H1 (cell line): ENCODE measurements at regions not wholly inside any gene's neighbourhood (a gene's known extent, or its start where the extent isn't known, plus 50 kb on each side); places are given as distances from the start of the nearest gene placed in this dataset.

ENCODE experiments used
- CTCF ChIA-PET: fragments of 300-600 bp; sonication (Branson Sonifier 250); formaldehyde crosslinking; loops from one replicate; lab custom pipeline; 2021; ENCODE audit not compliant: partially characterized antibody; lab: Charles Lee
- POLR2A ChIA-PET: fragments of 300-600 bp; sonication (Branson Sonifier 250); formaldehyde crosslinking; loops from one replicate; lab custom pipeline; 2021; ENCODE audit warnings: inconsistent platforms; ENCODE audit not compliant: partially characterized antibody; lab: Charles Lee
- DNase-seq, 2 experiments: peaks; one replicate each; pipeline versions ENCODE4 v3.0.0 to v3.0.0-alpha.2; 2010 to 2022; ENCODE audit warnings: low spot score in 2 of 2, low read depth in 1 of 2, mixed read lengths in 1 of 2
- FAIRE-seq: peaks from 2 replicates; lab custom pipeline; 2011; peaks lifted over from hg19 to GRCh38; lab: Jason Lieb, UNC
- H2AFZ ChIP-seq: 2 replicates; pipeline ENCODE4 v1.8.1; 2012; ENCODE audit warnings: low read length, inconsistent platforms
- H2AK5ac ChIP-seq: 2 replicates; pipeline ENCODE4 v1.6.1; 2013; ENCODE audit warnings: low read depth, low read length
- H2BK120ac ChIP-seq: replicated peaks from 2 replicates; pipeline ENCODE3; 2013; ENCODE audit warnings: low read depth, low read length, inconsistent platforms
- H2BK12ac ChIP-seq: 2 replicates; pipeline ENCODE4 v1.6.1; 2013; ENCODE audit warnings: low read depth, low read length
- H2BK15ac ChIP-seq: 2 replicates; pipeline ENCODE4 v1.6.1; 2013; ENCODE audit warnings: low read length
- H2BK20ac ChIP-seq: 2 replicates; pipeline ENCODE4 v1.6.1; 2013; ENCODE audit warnings: low read length
- H2BK5ac ChIP-seq: 2 replicates; pipeline ENCODE4 v1.6.1; 2013; ENCODE audit warnings: low read depth, low read length
- H3K14ac ChIP-seq: 2 replicates; pipeline ENCODE4 v1.6.1; 2013; ENCODE audit warnings: inconsistent platforms; ENCODE audit not compliant: insufficient read length
- H3K18ac ChIP-seq: 2 replicates; pipeline ENCODE4 v1.6.1; 2013; ENCODE audit warnings: low read length; ENCODE audit errors: extremely low read depth
- H3K23ac ChIP-seq: 2 replicates; pipeline ENCODE4 v1.6.1; 2013; ENCODE audit warnings: inconsistent platforms; ENCODE audit not compliant: insufficient read length
- H3K23me2 ChIP-seq: 2 replicates; pipeline ENCODE4 v1.6.1; 2013; ENCODE audit warnings: low read depth, low read length
- H3K27ac ChIP-seq: 2 replicates; pipeline ENCODE4 v1.6.1; 2011; ENCODE audit warnings: low read depth, low read length, inconsistent platforms
- H3K27me3 ChIP-seq, 4 experiments: replicated peaks in 1 of 4; 1 replicate in 1 of 4; 2 replicates in 3 of 4; pipeline versions ENCODE4 v1.6.1 to v1.8.1; 2011 to 2013; ENCODE audit warnings: low read length in 3 of 4, mild to moderate bottlenecking in 3 of 4, inconsistent platforms in 2 of 4, mixed read lengths in 2 of 4, moderate library complexity in 1 of 4; ENCODE audit not compliant: control insufficient read depth in 3 of 4, insufficient read depth in 3 of 4; ENCODE audit errors: extremely low read depth in 1 of 4
- H3K36me3 ChIP-seq, 4 experiments: 2 replicates each; pipeline versions ENCODE4 v1.6.1 to v1.8.1; 2011 to 2013; ENCODE audit warnings: mild to moderate bottlenecking in 4 of 4, low read length in 3 of 4, moderate library complexity in 2 of 4, control low read depth in 1 of 4, inconsistent platforms in 1 of 4; ENCODE audit not compliant: insufficient read depth in 4 of 4, control insufficient read depth in 2 of 4
- H3K4ac ChIP-seq: replicated peaks from 2 replicates; pipeline ENCODE3; 2013; ENCODE audit warnings: low read length, low read depth, mixed read lengths, inconsistent platforms; ENCODE audit not compliant: insufficient read length
- H3K4me1 ChIP-seq, 4 experiments: replicated peaks in 1 of 4; 1 replicate in 1 of 4; 2 replicates in 3 of 4; pipeline versions ENCODE4 v1.6.1 to v1.8.1; 2011 to 2013; ENCODE audit warnings: low read length in 3 of 4, inconsistent platforms in 2 of 4, mixed read lengths in 1 of 4; ENCODE audit not compliant: insufficient read depth in 4 of 4, control insufficient read depth in 3 of 4
- H3K4me2 ChIP-seq, 2 experiments: 2 replicates each; pipeline versions ENCODE4 v1.6.1 to v1.8.1; 2011 to 2013; ENCODE audit warnings: low read depth in 2 of 2, low read length in 2 of 2, control low read depth in 1 of 2, inconsistent platforms in 1 of 2, mild to moderate bottlenecking in 1 of 2; ENCODE audit not compliant: insufficient read depth in 1 of 2
- H3K4me3 ChIP-seq, 4 experiments: fragments of 200-600, 300-600 bp in 1 of 4; sonication (generic), shearing (Covaris generic), sonication (Bioruptor Twin) in 1 of 4; 2 replicates each; pipeline versions ENCODE4 v1.5.1 to v1.8.1; 2011 to 2016; ENCODE audit warnings: low read length in 4 of 4, low read depth in 3 of 4, control low read depth in 2 of 4, inconsistent platforms in 2 of 4, mild to moderate bottlenecking in 2 of 4, mixed read lengths in 1 of 4, moderate library complexity in 1 of 4; ENCODE audit not compliant: insufficient read depth in 2 of 4; ENCODE audit errors: extremely low read depth in 1 of 4
- H3K56ac ChIP-seq: replicated peaks from 2 replicates; pipeline ENCODE3; 2013; ENCODE audit warnings: low read depth, mild to moderate bottlenecking, mixed read lengths, low read length, inconsistent platforms; ENCODE audit not compliant: insufficient read length
- H3K79me1 ChIP-seq: 2 replicates; pipeline ENCODE4 v1.6.1; 2013; ENCODE audit warnings: low read depth, low read length, control low read depth
- H3K79me2 ChIP-seq, 2 experiments: 2 replicates each; pipeline versions ENCODE4 v1.6.1 to v1.8.1; 2012 to 2013; ENCODE audit warnings: low read length in 2 of 2, mild to moderate bottlenecking in 2 of 2, inconsistent platforms in 1 of 2; ENCODE audit not compliant: insufficient read depth in 2 of 2, control insufficient read depth in 1 of 2
- H3K9ac ChIP-seq, 4 experiments: replicated peaks in 1 of 4; 1 replicate in 1 of 4; 2 replicates in 3 of 4; pipeline versions ENCODE4 v1.6.1 to v1.8.1; 2011 to 2013; ENCODE audit warnings: low read depth in 3 of 4, low read length in 3 of 4, control low read depth in 2 of 4, mild to moderate bottlenecking in 2 of 4, moderate library complexity in 2 of 4, inconsistent platforms in 1 of 4; ENCODE audit errors: extremely low read depth in 1 of 4
- H3K9me3 ChIP-seq, 2 experiments: 2 replicates each; pipeline versions ENCODE4 v1.6.1 to v1.8.1; 2012 to 2013; ENCODE audit warnings: mild to moderate bottlenecking in 2 of 2, moderate library complexity in 2 of 2, control low read depth in 1 of 2, inconsistent platforms in 1 of 2, low read depth in 1 of 2, low read length in 1 of 2, mixed read lengths in 1 of 2; ENCODE audit not compliant: insufficient read depth in 2 of 2
- H4K20me1 ChIP-seq, 2 experiments: replicated peaks in 1 of 2; 2 replicates each; pipeline versions ENCODE3 to v1.8.1; 2011 to 2013; ENCODE audit warnings: inconsistent platforms in 2 of 2, low read length in 2 of 2, mild to moderate bottlenecking in 1 of 2; ENCODE audit not compliant: insufficient read depth in 2 of 2, control insufficient read depth in 1 of 2
- H4K5ac ChIP-seq: 2 replicates; pipeline ENCODE4 v1.6.1; 2013; ENCODE audit warnings: low read length, low read depth, mixed read lengths, inconsistent platforms; ENCODE audit not compliant: insufficient read length
- H4K8ac ChIP-seq: 2 replicates; pipeline ENCODE4 v1.8.0; 2013; ENCODE audit warnings: mild to moderate bottlenecking, moderate library complexity, low read length, inconsistent platforms; ENCODE audit not compliant: insufficient read depth; ENCODE audit errors: extremely low read depth
- H4K91ac ChIP-seq: replicated peaks from 2 replicates; pipeline ENCODE3; 2013; ENCODE audit warnings: low read length, mixed read lengths, inconsistent platforms; ENCODE audit not compliant: insufficient read length
- BACH1 ChIP-seq: IDR thresholded peaks from 2 replicates; pipeline ENCODE4 v1.6.1; 2012; ENCODE audit warnings: low read length, improper control_type of control experiment
- BRCA1 ChIP-seq: IDR thresholded peaks from 2 replicates; pipeline ENCODE4 v1.6.1; 2012; ENCODE audit warnings: low read depth, low read length, improper control_type of control experiment
- CREB1 ChIP-seq: IDR thresholded peaks from 2 replicates; pipeline ENCODE4 v1.6.1; 2012; ENCODE audit warnings: inconsistent platforms
- EZH2 ChIP-seq: fragments of 200-600 bp; sonication (generic); IDR thresholded peaks from 2 replicates; pipeline ENCODE4 v1.7.1; 2012; ENCODE audit warnings: low read depth, mild to moderate bottlenecking, moderate library complexity, low read length, inconsistent platforms; ENCODE audit not compliant: severe bottlenecking
- KDM4A ChIP-seq: IDR thresholded peaks from one replicate; pipeline ENCODE4 v1.7.1; 2012; ENCODE audit warnings: low read depth, mild to moderate bottlenecking, moderate library complexity, low read length, inconsistent platforms; ENCODE audit not compliant: severe bottlenecking
- SUZ12 ChIP-seq: fragments of 200-600 bp; sonication (generic); IDR thresholded peaks from 2 replicates; pipeline ENCODE4 v1.6.1; 2012; ENCODE audit warnings: mild to moderate bottlenecking, inconsistent platforms, low read length, moderate library complexity, mixed read lengths
- TAF1 ChIP-seq: IDR thresholded peaks from 2 replicates; pipeline ENCODE4 v1.6.1; 2011; ENCODE audit warnings: mild to moderate bottlenecking, low read depth, low read length
- YY1 ChIP-seq: IDR thresholded peaks from 2 replicates; pipeline ENCODE4 v1.6.1; 2011; ENCODE audit warnings: low read depth, mild to moderate bottlenecking, low read length
- WGBS, 2 experiments: shearing (Covaris generic) in 1 of 2; methylation state at CpG; one replicate each; pipeline versions ENCODE4 v1.1.6 to v1.1.7; 2013 to 2015; ENCODE audit warnings: low lambda C conversion rate in 2 of 2, mixed read lengths in 2 of 2, inconsistent platforms in 1 of 2, low coverage in 1 of 2, missing lambda C conversion rate in 1 of 2; ENCODE audit not compliant: insufficient replicate concordance in 2 of 2, insufficient coverage in 1 of 2, insufficient read length in 1 of 2; ENCODE audit errors: extremely low coverage in 1 of 2, missing lambda C conversion rate in 1 of 2; 5-methylcytosine and 5-hydroxymethylcytosine counted together

GRCh38 chr4:138449938-138450337 lies 207.8 kb upstream of the SLC7A11 start:
- peak overlapping the region; percentile 24; the same call in 1 of the 2 replicates for H2AFZ ChIP-seq
- H4K91ac ChIP-seq = no peak overlapping the region
- DNase-seq (no peak), FAIRE-seq (no peak)
- H4K5ac ChIP-seq = no peak overlapping the region
- WGBS, 2 experiments = 81% methylated on average over 3 of the region's 3 CpGs; no CpG with 5 or more reads in 1 of the 2 experiments
- no peak overlapping the region for H3K4ac ChIP-seq
- no peak overlapping the region for H3K56ac ChIP-seq
- no peaks in the 10 kb centered on the region for H3K79me2 ChIP-seq
- no peak overlapping the region for H3K4me3 ChIP-seq
- H4K20me1 ChIP-seq = no peaks in the 10 kb centered on the region
- no peak overlapping the region for H3K18ac ChIP-seq
- no peak overlapping the region for H2BK15ac ChIP-seq
- H3K79me1 ChIP-seq = no peaks in the 10 kb centered on the region
- H3K27ac ChIP-seq = no peak overlapping the region
- H3K23ac ChIP-seq = no peak overlapping the region
- CTCF ChIA-PET = no interaction called here
- H2BK20ac ChIP-seq = no peak overlapping the region
- no peak overlapping the region for H3K9ac ChIP-seq
- no peak overlapping the region for H4K8ac ChIP-seq
- no peaks in the 10 kb centered on the region for H3K9me3 ChIP-seq
- H3K27me3 ChIP-seq = no peaks in the 10 kb centered on the region
- H3K36me3 ChIP-seq = no peaks in the 10 kb centered on the region
- no peak overlapping the region for H3K14ac ChIP-seq
- no peaks in the 10 kb centered on the region for H3K23me2 ChIP-seq
- no peak overlapping the region for H2BK5ac ChIP-seq
- H2BK12ac ChIP-seq = no peak overlapping the region
- no peak overlapping the region for H2BK120ac ChIP-seq
- no peak overlapping the region for H2AK5ac ChIP-seq
- H3K4me1 ChIP-seq = peaks cover 0 to 6% (median 0%) of the 10 kb centered on the region in 4 experiments; a peak in 1 of 7 replicates
- POLR2A ChIA-PET = no interaction called here
- H3K4me2 ChIP-seq = no peak overlapping the region
- no peak for TF ChIP-seq YY1
- no peak for TF ChIP-seq CREB1
- no peak for TF ChIP-seq KDM4A
- TF ChIP-seq TAF1 = no peak
- TF ChIP-seq BRCA1 = no peak
- no peak for TF ChIP-seq EZH2
- TF ChIP-seq SUZ12 = no peak
- no peak for TF ChIP-seq BACH1
